ENCODE measurements at regions not wholly inside any gene's neighbourhood (a gene's known extent, or its start where the extent isn't known, plus 50 kb on each side); places are given as distances from the start of the nearest gene placed in this dataset.
A peak's percentile ranks its signal among the peaks of the same experiment; 100 is the strongest.

DNA sequence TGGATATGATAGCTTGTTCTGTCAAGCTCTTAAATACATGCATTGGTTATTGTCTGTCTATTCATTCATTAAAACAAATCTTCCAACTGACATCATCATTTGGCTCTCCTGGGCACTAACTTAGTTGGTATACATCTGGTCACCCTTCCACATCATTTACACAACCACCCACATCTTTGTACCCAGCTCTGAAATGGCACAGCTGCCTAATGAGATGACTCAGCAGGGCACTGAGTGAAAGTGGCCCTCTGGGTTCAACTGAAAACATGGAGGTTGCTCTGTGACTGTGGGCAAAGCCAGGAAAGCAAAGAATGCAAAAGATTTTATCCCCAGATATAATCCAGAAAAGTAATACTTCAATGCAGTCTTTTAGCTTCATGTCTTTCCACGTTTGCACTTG, 234.0 kb upstream of the MAP2 start:
- DNase-seq, result no peak
- Histone ChIP-seq H3K27me3 (no peaks in the 10 kb centered on the region), H3K9me3 (no peaks in the 10 kb centered on the region), H3K27ac (no peak overlapping the region), H3K4me1 (no peaks in the 10 kb centered on the region), H3K4me3 (replicated peaks in 1 of 3) (no peak overlapping the region), H3K36me3 (no peaks in the 10 kb centered on the region)
- WGBS, 2 donors, result 83 to 85% methylated on average over 1 of the region's 1 CpG
- no peak for TF ChIP-seq POLR2A (IDR thresholded peaks at IDR 0.05)
- TF ChIP-seq, protein P1, sequence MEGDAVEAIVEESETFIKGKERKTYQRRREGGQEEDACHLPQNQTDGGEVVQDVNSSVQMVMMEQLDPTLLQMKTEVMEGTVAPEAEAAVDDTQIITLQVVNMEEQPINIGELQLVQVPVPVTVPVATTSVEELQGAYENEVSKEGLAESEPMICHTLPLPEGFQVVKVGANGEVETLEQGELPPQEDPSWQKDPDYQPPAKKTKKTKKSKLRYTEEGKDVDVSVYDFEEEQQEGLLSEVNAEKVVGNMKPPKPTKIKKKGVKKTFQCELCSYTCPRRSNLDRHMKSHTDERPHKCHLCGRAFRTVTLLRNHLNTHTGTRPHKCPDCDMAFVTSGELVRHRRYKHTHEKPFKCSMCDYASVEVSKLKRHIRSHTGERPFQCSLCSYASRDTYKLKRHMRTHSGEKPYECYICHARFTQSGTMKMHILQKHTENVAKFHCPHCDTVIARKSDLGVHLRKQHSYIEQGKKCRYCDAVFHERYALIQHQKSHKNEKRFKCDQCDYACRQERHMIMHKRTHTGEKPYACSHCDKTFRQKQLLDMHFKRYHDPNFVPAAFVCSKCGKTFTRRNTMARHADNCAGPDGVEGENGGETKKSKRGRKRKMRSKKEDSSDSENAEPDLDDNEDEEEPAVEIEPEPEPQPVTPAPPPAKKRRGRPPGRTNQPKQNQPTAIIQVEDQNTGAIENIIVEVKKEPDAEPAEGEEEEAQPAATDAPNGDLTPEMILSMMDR (IDR thresholded peaks at IDR 0.05), result no peak
- intact Hi-C loops (cut with DNase I), result no loop called here

DNA sequence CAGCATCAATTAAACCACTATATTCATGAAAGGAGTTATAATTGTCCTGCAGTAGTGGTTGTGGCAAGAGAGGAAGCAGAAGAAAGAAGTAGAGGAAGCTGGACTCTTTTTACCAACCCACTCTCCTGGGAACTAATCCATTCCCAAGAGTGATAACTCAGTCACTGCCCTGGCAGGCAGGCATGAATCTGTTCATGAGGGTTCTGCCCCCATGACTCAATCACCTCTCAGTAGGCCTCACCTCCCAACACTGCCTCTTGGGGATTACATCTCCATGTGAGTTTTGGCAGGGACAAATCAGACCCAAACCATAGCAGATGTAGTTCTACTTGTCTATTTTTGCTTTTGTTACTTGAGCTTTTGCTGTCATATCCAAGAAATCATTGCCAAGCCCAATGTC, 232.7 kb upstream of the MAP2 start:
- intact Hi-C loops (cut with DNase I), result no loop called here
- H3K4me1 ChIP-seq, result no peaks in the 10 kb centered on the region
- H3K9me3 ChIP-seq, result no peaks in the 10 kb centered on the region
- no peak overlapping the region for H3K4me3 ChIP-seq (replicated peaks in 1 of 3)
- H3K36me3 ChIP-seq, result no peaks in the 10 kb centered on the region
- TF ChIP-seq, protein P1 (IDR thresholded peaks at IDR 0.05), result no peak
- no peak for TF ChIP-seq POLR2A (IDR thresholded peaks at IDR 0.05)
- no peaks in the 10 kb centered on the region for H3K27me3 ChIP-seq
- H3K27ac ChIP-seq, result no peak overlapping the region
- DNase-seq, result no peak

DNA sequence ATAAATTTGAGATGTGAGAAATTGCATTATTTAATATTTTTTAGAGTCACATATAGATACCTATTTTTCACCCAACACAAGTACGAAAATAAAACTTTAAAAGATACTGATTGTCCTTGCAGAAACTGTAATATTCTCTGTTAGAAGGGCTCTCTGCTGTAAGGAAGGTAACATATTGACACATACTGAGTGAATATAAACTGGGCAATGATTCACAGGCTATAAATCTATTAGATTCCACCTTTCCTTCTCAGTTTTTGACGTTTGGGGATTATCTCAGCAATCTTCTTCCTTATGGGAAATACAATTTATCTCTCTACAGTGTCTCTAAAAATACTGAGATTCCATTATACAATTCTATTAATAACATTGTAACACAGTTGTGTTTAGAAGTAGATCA, 229.1 kb upstream of the MAP2 start:
- H3K36me3 ChIP-seq, result no peaks in the 10 kb centered on the region
- 79 to 82% methylated on average over 2 of the region's 2 CpGs for WGBS, 2 donors
- TF ChIP-seq, protein P1 (IDR thresholded peaks at IDR 0.05), result no peak
- no peak for TF ChIP-seq POLR2A (IDR thresholded peaks at IDR 0.05)
- H3K9me3 ChIP-seq, result no peaks in the 10 kb centered on the region
- no peaks in the 10 kb centered on the region for H3K27me3 ChIP-seq
- intact Hi-C loops (cut with DNase I), result no loop called here
- H3K27ac ChIP-seq, result no peak overlapping the region
- H3K4me1 ChIP-seq, result no peaks in the 10 kb centered on the region
- no peak for DNase-seq
- no peak overlapping the region for H3K4me3 ChIP-seq (replicated peaks in 1 of 3)

DNA sequence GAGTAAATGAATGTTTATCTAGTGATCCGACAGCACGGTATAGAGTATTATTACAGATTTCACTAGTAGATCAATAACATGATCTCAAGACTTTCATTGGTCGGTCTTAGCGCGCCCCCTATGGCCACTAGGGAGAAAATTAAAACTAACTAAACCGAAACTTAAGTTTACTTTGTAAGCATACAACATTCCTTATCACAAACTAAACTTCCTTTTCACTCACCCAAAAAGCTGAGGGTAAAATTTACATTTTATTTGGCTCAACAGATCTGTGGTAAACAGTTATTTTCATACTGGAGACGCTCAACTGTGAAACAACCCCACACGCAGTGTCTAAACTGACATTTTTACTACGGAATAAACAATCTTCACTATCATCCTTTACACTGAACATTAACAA, 215.6 kb upstream of the MAP2 start:
- H3K36me3 ChIP-seq, result no peaks in the 10 kb centered on the region
- DNase-seq, result peak; percentile 45 to 50
- intact Hi-C loops (cut with DNase I), result no loop called here
- H3K4me1 ChIP-seq, result no peaks in the 10 kb centered on the region
- 33 to 36% methylated on average over 9 of the region's 9 CpGs for WGBS, 2 donors
- H3K4me3 ChIP-seq (replicated peaks in 1 of 3), result no peak overlapping the region
- H3K27me3 ChIP-seq, result no peaks in the 10 kb centered on the region
- TF ChIP-seq POLR2A (IDR thresholded peaks at IDR 0.05), result no peak
- TF ChIP-seq, protein P1 (IDR thresholded peaks at IDR 0.05), result peak in 5 of 6 experiments; percentile 41 to 73 (median 67)
- no peaks in the 10 kb centered on the region for H3K9me3 ChIP-seq
- no peak overlapping the region for H3K27ac ChIP-seq

DNA sequence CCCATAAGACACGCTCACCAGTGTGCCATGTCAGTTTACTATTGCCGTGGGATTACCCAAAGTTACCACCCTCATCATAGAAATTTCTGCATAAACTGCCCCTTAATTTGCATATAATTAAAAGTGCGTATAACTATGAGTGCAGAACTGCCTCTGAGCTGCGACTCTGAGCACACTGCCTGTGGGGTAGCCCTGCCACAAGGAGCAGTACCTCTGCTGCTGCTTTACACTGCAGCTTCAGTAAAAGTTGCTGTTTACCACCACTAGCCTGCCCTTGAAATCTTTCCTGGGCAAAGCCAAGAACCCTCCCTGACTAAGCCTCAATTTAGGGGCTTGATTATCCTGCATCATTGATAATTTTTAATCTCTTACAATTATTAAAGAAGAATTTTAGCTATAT, 213.9 kb upstream of the MAP2 start:
- WGBS, 2 donors, result 74 to 85% methylated on average over 4 of the region's 4 CpGs
- intact Hi-C loops (cut with DNase I), result no loop called here
- H3K4me3 ChIP-seq (replicated peaks in 1 of 3), result no peak overlapping the region

More for the DNA sequence above, 213.9 kb upstream of the MAP2 start:
- Histone ChIP-seq H3K36me3 (no peaks in the 10 kb centered on the region), H3K9me3 (no peaks in the 10 kb centered on the region), H3K27me3 (no peaks in the 10 kb centered on the region), H3K4me1 (no peaks in the 10 kb centered on the region), H3K27ac (no peak overlapping the region)
- TF ChIP-seq POLR2A (IDR thresholded peaks at IDR 0.05), result no peak
- TF ChIP-seq, protein P1 (IDR thresholded peaks at IDR 0.05), result no peak
- DNase-seq, result no peak
